Progenitor cell of endocrine pancreas (in vitro differentiated cells): ENCODE measurements at regions not wholly inside any gene's neighbourhood (a gene's known extent, or its start where the extent isn't known, plus 50 kb on each side); places are given as distances from the start of the nearest gene placed in this dataset.
A peak's percentile ranks its signal among the peaks of the same experiment; 100 is the strongest.
"Not testable (repeated sequence)": the region's sequence is repeated elsewhere in the genome, so short reads cannot be mapped to it uniquely, and the experiment has no call there.

Source experiments
- DNase-seq: peaks from one replicate; pipeline ENCODE4 v3.0.0; 2021; ENCODE audit warnings: low spot score; ENCODE audit not compliant: unreplicated experiment
- H3K27ac Mint-ChIP-seq: 2 replicates; pipeline ENCODE4 v1.8.0; 2021; ENCODE audit warnings: mild to moderate bottlenecking, moderate library complexity, mixed read lengths
- H3K27me3 Mint-ChIP-seq: 2 replicates; pipeline ENCODE4 v1.8.0; 2021; ENCODE audit warnings: mixed read lengths
- H3K36me3 Mint-ChIP-seq: 2 replicates; pipeline ENCODE4 v1.8.0; 2022; ENCODE audit warnings: mixed read lengths; ENCODE audit not compliant: insufficient read depth
- H3K4me1 Mint-ChIP-seq: 2 replicates; pipeline ENCODE4 v1.8.0; 2021; ENCODE audit warnings: low read depth, mixed read lengths
- H3K4me3 Mint-ChIP-seq: 2 replicates; pipeline ENCODE4 v1.8.0; 2021; ENCODE audit warnings: low read depth, mild to moderate bottlenecking, moderate library complexity, mixed read lengths
- H3K9me3 Mint-ChIP-seq: 2 replicates; pipeline ENCODE4 v1.8.0; 2021; ENCODE audit warnings: low read depth, mixed read lengths
- CTCF ChIP-seq: fragments of 200-600 bp; sonication (generic); IDR thresholded peaks from one replicate; pipeline ENCODE4 v1.5.0; 2021; ENCODE audit warnings: antibody characterized with exemption, mild to moderate bottlenecking; ENCODE audit not compliant: unreplicated experiment

- Mint-ChIP-seq H3K27me3 (no peaks in the 10 kb centered on the region), H3K4me3 (no peak overlapping the region), H3K27ac (no peak overlapping the region), H3K36me3 (no peaks in the 10 kb centered on the region), H3K9me3 (peaks cover 14% of the 10 kb centered on the region), H3K4me1 (peaks cover 3% of the 10 kb centered on the region)
- no peak for TF ChIP-seq CTCF
- no peak for DNase-seq
These were observed 861.1 kb upstream of the IGFBP7 start for GRCh38 chr4:57971261-57971660.

DNA sequence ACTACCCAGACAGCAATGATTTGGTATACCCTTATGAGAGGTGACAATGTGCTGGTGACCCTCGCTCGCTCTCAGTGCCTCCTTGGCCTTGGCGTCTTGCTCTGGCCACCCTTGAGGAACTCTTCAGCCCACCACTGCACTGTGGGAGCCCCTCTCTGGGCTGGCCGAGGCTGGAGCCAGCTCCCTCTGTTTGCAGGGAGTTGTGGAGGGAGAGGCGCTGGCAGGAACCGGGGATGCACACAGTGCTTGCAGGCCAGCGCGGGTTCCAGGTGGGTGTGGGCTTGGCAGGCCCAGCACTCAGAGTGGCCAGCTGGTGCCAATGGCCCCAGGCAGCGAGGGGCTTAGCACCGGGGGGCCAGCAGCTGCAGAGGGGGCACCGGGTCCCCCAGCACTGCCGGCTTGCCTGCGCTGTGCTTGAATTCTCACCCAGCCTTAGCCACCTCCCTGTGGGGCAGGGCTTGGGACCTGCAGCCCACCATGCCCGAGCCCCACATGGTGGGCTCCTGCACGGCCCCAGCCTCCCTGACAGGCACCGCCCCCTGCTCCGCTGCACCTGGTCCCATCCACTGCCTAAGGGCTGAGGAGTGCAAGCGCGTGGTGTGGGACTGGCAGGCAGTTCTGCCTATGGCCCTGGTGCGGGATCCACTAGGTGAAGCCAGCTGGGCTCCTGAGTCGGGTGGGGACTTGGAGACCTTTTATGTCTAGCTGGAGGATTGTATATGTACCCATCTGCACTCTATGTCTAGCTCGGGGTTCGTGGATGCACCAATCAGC lies 857.0 kb upstream of the IGFBP7 start:
- Mint-ChIP-seq H3K27ac (no peak overlapping the region), H3K36me3 (no peaks in the 10 kb centered on the region), H3K9me3 (peaks cover 15% of the 10 kb centered on the region), H3K4me3 (no peak overlapping the region), H3K4me1 (peaks cover 3% of the 10 kb centered on the region), H3K27me3 (no peaks in the 10 kb centered on the region)
- DNase-seq = no peak
- no peak for TF ChIP-seq CTCF

DNA sequence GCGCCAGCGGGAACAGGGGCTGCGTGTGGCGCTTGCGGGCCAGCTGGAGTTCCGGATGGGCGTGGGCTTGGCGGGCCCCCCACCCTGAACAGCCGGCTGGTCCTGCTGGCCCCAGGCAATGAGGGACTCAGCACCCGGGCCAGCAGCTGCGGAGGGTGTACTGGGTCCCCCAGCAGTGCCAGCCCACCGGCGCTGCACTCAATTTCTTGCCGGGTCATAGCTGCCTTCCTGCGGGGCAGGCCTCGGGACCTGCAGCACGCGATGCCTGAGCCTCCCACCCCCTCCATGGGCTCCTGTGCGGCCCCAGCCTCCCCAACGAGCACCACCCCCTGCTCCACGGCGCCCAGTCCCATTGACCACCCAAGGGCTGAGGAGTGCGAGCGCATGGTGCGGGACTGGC lies 855.2 kb upstream of the IGFBP7 start:
- DNase-seq, H3K36me3 Mint-ChIP-seq, H3K27ac Mint-ChIP-seq, H3K4me3 Mint-ChIP-seq, H3K27me3 Mint-ChIP-seq, H3K4me1 Mint-ChIP-seq: not testable (repeated sequence)
- H3K9me3 Mint-ChIP-seq = peaks cover 15% of the 10 kb centered on the region

DNA sequence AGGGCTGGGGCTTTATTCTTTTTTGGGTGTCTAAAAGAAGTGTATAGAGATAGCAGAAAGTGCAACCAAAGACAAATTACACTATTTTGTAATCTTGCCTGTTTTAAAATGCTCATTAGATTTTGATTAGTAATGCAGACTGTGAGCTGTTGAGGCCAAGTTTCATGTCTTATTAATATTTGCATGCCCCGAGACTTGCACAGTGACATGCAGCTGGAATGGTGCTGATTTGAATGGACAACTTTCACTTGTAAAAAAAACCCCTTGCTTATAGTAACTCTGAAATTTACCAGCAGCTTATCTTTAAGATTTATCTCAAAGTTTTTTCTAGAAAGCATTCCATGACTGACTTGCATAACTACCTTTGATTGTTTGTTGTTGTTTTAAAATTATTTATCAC lies 835.1 kb upstream of the IGFBP7 start:
- TF ChIP-seq CTCF = no peak
- no peak overlapping the region for H3K27ac Mint-ChIP-seq
- no peaks in the 10 kb centered on the region for H3K9me3 Mint-ChIP-seq
- no peaks in the 10 kb centered on the region for H3K36me3 Mint-ChIP-seq
- no peak overlapping the region for H3K4me3 Mint-ChIP-seq
- DNase-seq = no peak
- H3K27me3 Mint-ChIP-seq = no peaks in the 10 kb centered on the region
- peaks cover 5% of the 10 kb centered on the region for H3K4me1 Mint-ChIP-seq

- Mint-ChIP-seq H3K36me3 (no peaks in the 10 kb centered on the region), H3K27ac (peak overlapping the region; percentile 49), H3K27me3 (no peaks in the 10 kb centered on the region), H3K4me3 (no peak overlapping the region), H3K4me1 (peaks cover 5% of the 10 kb centered on the region), H3K9me3 (no peaks in the 10 kb centered on the region)
- TF ChIP-seq CTCF = no peak
- DNase-seq = no peak
These were observed 833.5 kb upstream of the IGFBP7 start for GRCh38 chr4:57943682-57944081.

DNA sequence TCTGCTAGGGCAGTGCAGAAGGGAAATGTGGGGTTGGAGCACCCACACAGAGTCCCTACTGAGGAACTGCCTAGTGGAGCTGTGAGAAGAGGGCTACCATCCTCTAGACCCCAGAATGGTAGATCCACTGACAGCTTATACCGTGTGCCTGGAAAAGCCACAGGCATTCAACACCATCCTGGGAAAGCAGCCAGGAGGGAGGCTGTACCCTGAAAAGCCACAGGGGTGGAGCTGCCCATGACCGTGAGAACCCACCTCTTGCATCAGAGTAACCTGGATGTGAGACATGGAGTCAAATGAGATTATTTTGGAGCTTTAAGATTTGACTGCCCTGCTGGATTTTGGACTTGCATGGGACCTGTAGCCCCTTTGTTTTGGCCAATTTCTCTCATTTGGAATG lies 827.1 kb upstream of the IGFBP7 start:
- H3K9me3 Mint-ChIP-seq, H3K27me3 Mint-ChIP-seq, H3K4me1 Mint-ChIP-seq, H3K27ac Mint-ChIP-seq, DNase-seq, H3K36me3 Mint-ChIP-seq, H3K4me3 Mint-ChIP-seq: not testable (repeated sequence)
